Activated CD8-positive, alpha-beta memory T cell treated with anti-CD3 and anti-CD28 coated beads, Interleukin-2, amount 50 U/mL, for 24 hours (primary cell): ENCODE measurements at regions not wholly inside any gene's neighbourhood (a gene's known extent, or its start where the extent isn't known, plus 50 kb on each side); places are given as distances from the start of the nearest gene placed in this dataset.

Source experiments
- DNase-seq: peaks from one replicate; pipeline ENCODE4 v3.0.0-alpha.2; 2020; ENCODE audit errors: extremely low read depth

GRCh38 chr12:19826980-19827550, 387.8 kb downstream of the AEBP2 start:
- no peak for DNase-seq

- DNase-seq, result no peak
These were observed 390.0 kb downstream of the AEBP2 start for GRCh38 chr12:19829100-19829853.

- DNase-seq, result no peak
These were observed 391.2 kb downstream of the AEBP2 start for GRCh38 chr12:19830446-19830845.

GRCh38 chr12:19833775-19834501, 394.6 kb downstream of the AEBP2 start:
- no peak for DNase-seq

- DNase-seq, result no peak
These were observed 395.3 kb downstream of the AEBP2 start for GRCh38 chr12:19834592-19834991.

- no peak for DNase-seq
These were observed 396.8 kb downstream of the AEBP2 start for GRCh38 chr12:19836056-19836455.

- DNase-seq, result no peak
These were observed 397.2 kb downstream of the AEBP2 start for GRCh38 chr12:19836456-19836855.

- DNase-seq, result no peak
These were observed 398.3 kb downstream of the AEBP2 start for GRCh38 chr12:19837543-19837942.

GRCh38 chr12:19841451-19841850, 402.2 kb downstream of the AEBP2 start:
- DNase-seq, result no peak

- DNase-seq, result no peak
These were observed 402.8 kb downstream of the AEBP2 start for GRCh38 chr12:19842116-19842515.

GRCh38 chr12:19844224-19844623, 404.9 kb downstream of the AEBP2 start:
- DNase-seq, result no peak

GRCh38 chr12:19846574-19846973, 407.3 kb downstream of the AEBP2 start:
- DNase-seq, result no peak

GRCh38 chr12:19847294-19848059, 408.2 kb downstream of the AEBP2 start:
- no peak for DNase-seq

- DNase-seq, result no peak
These were observed 409.1 kb downstream of the AEBP2 start for GRCh38 chr12:19848421-19848820.

- DNase-seq, result no peak
These were observed 409.9 kb downstream of the AEBP2 start for GRCh38 chr12:19849208-19849607.

- DNase-seq, result no peak
These were observed 411.2 kb downstream of the AEBP2 start for GRCh38 chr12:19850346-19851065.

- no peak for DNase-seq
These were observed 413.0 kb downstream of the AEBP2 start for GRCh38 chr12:19852100-19852855.

GRCh38 chr12:19855851-19856250, 416.6 kb downstream of the AEBP2 start:
- DNase-seq, result no peak

GRCh38 chr12:19856389-19856788, 417.1 kb downstream of the AEBP2 start:
- DNase-seq, result no peak

- DNase-seq, result no peak
These were observed 417.9 kb downstream of the AEBP2 start for GRCh38 chr12:19857204-19857603.

GRCh38 chr12:19867151-19867550, 427.9 kb downstream of the AEBP2 start:
- no peak for DNase-seq
